Ovary (tissue), 7 donors: ENCODE measurements at regions not wholly inside any gene's neighbourhood (a gene's known extent, or its start where the extent isn't known, plus 50 kb on each side); places are given as distances from the start of the nearest gene placed in this dataset.
A peak's percentile ranks its signal among the peaks of the same experiment; 100 is the strongest.

Experiments
- DNase-seq, 5 donors: peaks; one replicate each; pipeline ENCODE4 v3.0.0-alpha.2; 2019 to 2020
- H3K27ac ChIP-seq, 2 donors: fragments of 200-600 bp; one replicate each; pipeline versions ENCODE4 v1.5.1 to v1.8.0; 2019 to 2022
- H3K27me3 ChIP-seq: fragments of 200-600 bp; one replicate; pipeline ENCODE4 v1.8.0; 2022
- H3K36me3 ChIP-seq: fragments of 200-600 bp; sonication (generic); one replicate; pipeline ENCODE4 v1.5.1; 2019
- H3K4me1 ChIP-seq: one replicate; pipeline ENCODE4 v1.8.1; 2013; ENCODE audit warnings: mild to moderate bottlenecking, moderate library complexity; ENCODE audit not compliant: insufficient read depth
- H3K4me3 ChIP-seq: fragments of 200-600 bp; sonication (generic); one replicate; pipeline ENCODE4 v1.5.1; 2017
- H3K9me3 ChIP-seq, 2 donors: fragments of 200-600 bp in 1 of 2; sonication (generic) in 1 of 2; one replicate each; pipeline versions ENCODE4 v1.5.1 to v1.8.1; 2013 to 2019; ENCODE audit warnings: mild to moderate bottlenecking in 1 of 2, moderate library complexity in 1 of 2
- EP300 ChIP-seq: sonication (generic); formaldehyde crosslinking; IDR thresholded peaks from one replicate; pipeline ENCODE4 v1.6.1; 2017; ENCODE audit warnings: antibody characterized with exemption
- POLR2A ChIP-seq: fragments of 450-650 bp; IDR thresholded peaks from one replicate; pipeline ENCODE4 v1.6.1; 2017; ENCODE audit warnings: antibody characterized with exemption, mild to moderate bottlenecking, moderate library complexity
- WGBS, 3 donors: extraction: QIAGEN DNeasy Blood & Tissue Kit in 1 of 3; methylation state at CpG; one replicate each; pipeline versions ENCODE4 v1.1.5 to v1.1.7; 2013 to 2017; 5-methylcytosine and 5-hydroxymethylcytosine counted together
- intact Hi-C, 4 donors: fragments of 100-400 bp; cut with DNase I; formaldehyde crosslinking; loops; one replicate each; pipeline versions ENCODE4 v1.11.0 to v1.15.1; 2022 to 2023
- TF ChIP-seq, protein P1 (sequence below), 3 donors: fragments of 450-650 bp in 2 of 3; fragments of 200-600 bp in 1 of 3; IDR thresholded peaks; one replicate each; pipeline versions ENCODE4 v1.5.1 to v1.8.0; 2016 to 2022; ENCODE audit warnings: antibody characterized with exemption in 3 of 3, mild to moderate bottlenecking in 1 of 3
- donor health status: DM: no; HTN: no; CAD: no; lungs with moderate emphysema.
- donor health status: DM: no; HTN: no; CAD: no.
- donor health status: Bipolar disorder and iron deficiency.
- donor health status: DM: no; HTN: no; CAD: no.
- donor health status: DM: yes; HTN: yes; CAD: no.

DNA sequence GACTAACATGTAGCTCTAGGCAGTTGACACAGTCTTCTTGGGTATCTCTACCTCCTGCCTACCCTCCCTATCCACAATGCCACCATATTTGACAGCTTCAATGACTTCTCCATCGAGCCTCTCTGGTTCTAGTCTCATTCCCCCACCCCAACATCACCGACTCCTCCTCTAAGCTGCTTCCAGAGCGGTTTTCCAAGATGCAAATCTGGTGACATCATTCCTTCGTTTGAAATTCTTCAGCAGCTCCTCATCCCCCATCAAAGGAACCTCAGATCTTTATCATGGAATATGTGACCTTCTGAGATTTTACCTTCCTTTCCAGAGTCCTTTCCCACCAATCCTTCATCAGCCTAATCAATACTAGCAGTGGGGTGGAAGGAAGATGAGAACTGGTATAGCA is 352.4 kb upstream of the RUNX1 start:
- Histone ChIP-seq H3K9me3 (no peaks in the 10 kb centered on the region), H3K4me1 (no peaks in the 10 kb centered on the region), H3K27me3 (no peaks in the 10 kb centered on the region), H3K36me3 (no peaks in the 10 kb centered on the region), H3K4me3 (no peak overlapping the region), H3K27ac (no peak overlapping the region)
- no peak for DNase-seq
- intact Hi-C loops = loop anchor here in 1 of 4 donors (5.0 to 10.0 kb wide), 2 partner anchors 514 to 657 kb away; no protein-coding TSS in a partner anchor
- TF ChIP-seq POLR2A (no peak), EP300 (no peak)
- TF ChIP-seq, protein P1, sequence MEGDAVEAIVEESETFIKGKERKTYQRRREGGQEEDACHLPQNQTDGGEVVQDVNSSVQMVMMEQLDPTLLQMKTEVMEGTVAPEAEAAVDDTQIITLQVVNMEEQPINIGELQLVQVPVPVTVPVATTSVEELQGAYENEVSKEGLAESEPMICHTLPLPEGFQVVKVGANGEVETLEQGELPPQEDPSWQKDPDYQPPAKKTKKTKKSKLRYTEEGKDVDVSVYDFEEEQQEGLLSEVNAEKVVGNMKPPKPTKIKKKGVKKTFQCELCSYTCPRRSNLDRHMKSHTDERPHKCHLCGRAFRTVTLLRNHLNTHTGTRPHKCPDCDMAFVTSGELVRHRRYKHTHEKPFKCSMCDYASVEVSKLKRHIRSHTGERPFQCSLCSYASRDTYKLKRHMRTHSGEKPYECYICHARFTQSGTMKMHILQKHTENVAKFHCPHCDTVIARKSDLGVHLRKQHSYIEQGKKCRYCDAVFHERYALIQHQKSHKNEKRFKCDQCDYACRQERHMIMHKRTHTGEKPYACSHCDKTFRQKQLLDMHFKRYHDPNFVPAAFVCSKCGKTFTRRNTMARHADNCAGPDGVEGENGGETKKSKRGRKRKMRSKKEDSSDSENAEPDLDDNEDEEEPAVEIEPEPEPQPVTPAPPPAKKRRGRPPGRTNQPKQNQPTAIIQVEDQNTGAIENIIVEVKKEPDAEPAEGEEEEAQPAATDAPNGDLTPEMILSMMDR (IDR thresholded peaks at IDR 0.05) = no peak
- WGBS, 3 donors = 87 to 90% (median 89%) methylated on average over 4 of the region's 4 CpGs

DNA sequence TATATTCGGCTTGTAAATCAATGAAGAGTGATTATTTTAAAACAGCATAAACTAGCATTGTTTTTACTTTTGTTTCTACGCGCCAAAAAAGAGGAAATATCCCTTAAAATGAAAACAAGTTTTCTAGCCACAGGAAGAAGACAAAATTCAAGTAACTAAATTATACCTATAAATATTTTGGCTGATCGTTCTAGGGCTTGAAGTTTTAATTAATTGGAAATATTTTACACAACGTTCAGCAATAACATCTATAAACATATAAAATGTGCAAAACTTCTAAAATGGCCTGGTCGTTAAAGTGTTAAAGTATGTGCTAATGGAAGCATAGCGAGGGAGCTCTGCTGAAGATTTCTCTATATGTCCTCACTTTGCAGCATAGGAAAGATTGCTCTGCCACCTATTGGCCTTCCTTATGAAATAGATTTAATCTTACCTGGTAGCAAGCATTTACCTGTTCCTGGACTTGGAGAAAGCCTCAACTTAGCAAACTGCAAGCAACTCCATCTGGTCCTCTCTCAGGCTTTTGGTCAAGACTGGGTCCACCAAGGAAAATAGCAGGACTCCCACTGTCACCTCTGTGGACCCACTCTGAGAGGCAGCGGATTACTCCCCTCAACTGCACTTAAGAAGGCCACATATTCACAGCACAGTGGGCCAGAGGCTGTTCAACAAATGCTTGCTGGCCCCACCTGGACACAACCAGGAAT is 351.3 kb upstream of the RUNX1 start:
- 32 to 39% (median 38%) methylated on average over 8 of the region's 8 CpGs for WGBS, 3 donors
- no peak overlapping the region for H3K4me3 ChIP-seq
- no peak overlapping the region for H3K27ac ChIP-seq
- no peaks in the 10 kb centered on the region for H3K36me3 ChIP-seq
- intact Hi-C loops = loop anchor here in 1 of 4 donors (5.0 to 10.0 kb wide), 2 partner anchors 513 to 656 kb away; no protein-coding TSS in a partner anchor
- H3K4me1 ChIP-seq = no peaks in the 10 kb centered on the region
- TF ChIP-seq EP300 = no peak
- TF ChIP-seq, protein P1 (IDR thresholded peaks at IDR 0.05) = peak in 2 of 3 donors; percentile 26 to 29
- H3K27me3 ChIP-seq = no peaks in the 10 kb centered on the region
- H3K9me3 ChIP-seq = no peaks in the 10 kb centered on the region
- no peak for DNase-seq

DNA sequence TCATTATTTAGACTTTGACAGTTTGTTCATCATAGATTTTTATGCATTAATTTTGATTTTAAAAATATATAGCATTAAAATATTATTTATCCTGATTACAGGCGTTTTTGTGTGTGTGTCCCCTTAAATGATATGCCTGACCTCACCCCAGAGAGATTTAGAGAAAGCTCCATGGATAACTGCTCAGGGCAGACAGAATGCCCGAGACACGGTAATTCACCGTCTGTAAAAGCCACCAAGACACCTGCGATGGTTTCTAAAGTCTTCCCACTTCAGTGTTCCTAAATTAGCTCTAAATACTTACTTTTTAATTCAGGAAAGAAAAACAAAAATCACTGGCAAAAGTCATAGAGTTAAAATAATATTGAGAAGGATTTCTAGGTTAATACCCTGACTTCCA is 350.6 kb upstream of the RUNX1 start:
- Histone ChIP-seq H3K36me3 (no peaks in the 10 kb centered on the region), H3K27ac (no peak overlapping the region), H3K27me3 (no peaks in the 10 kb centered on the region), H3K4me3 (no peak overlapping the region), H3K4me1 (no peaks in the 10 kb centered on the region), H3K9me3 (no peaks in the 10 kb centered on the region)
- intact Hi-C loops = loop anchor here in 1 of 4 donors (5.0 to 10.0 kb wide), 2 partner anchors 512 to 655 kb away; no protein-coding TSS in a partner anchor
- WGBS, 3 donors = 64 to 76% (median 65%) methylated on average over 5 of the region's 5 CpGs
- no peak for DNase-seq
- TF ChIP-seq, protein P1 (IDR thresholded peaks at IDR 0.05) = no peak
- TF ChIP-seq EP300 (no peak), POLR2A (no peak)

DNA sequence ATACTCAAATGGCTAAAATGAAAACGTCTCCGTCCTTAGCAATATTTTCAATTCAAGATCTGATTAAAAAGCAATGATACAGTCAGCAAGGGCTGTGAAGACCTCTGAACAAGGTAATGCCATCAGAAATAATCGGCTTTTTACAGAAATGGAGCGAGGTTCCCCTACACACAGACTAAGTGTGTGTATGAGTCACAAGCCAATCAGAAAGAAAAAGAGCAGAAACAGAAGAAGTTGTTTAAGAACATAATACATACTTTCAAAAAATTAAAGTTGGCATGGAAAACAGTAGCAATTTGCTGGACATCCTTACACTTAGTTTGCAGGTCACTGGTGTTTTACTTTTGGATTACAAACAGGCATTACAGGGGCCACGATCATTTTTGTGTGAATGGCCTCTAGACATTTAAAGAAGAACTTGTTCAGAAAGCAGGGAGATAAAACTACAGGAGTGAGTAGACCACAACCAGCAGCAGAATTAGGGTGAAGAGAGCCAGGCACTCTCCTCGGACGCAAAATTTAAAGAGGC is 350.0 kb upstream of the RUNX1 start:
- no peak for DNase-seq
- TF ChIP-seq POLR2A (no peak), EP300 (no peak)
- TF ChIP-seq, protein P1 (IDR thresholded peaks at IDR 0.05) = no peak
- intact Hi-C loops = no loop called here
- no peak overlapping the region for H3K27ac ChIP-seq
- no peak overlapping the region for H3K4me3 ChIP-seq
- H3K36me3 ChIP-seq = no peaks in the 10 kb centered on the region
- no peaks in the 10 kb centered on the region for H3K27me3 ChIP-seq
- H3K4me1 ChIP-seq = no peaks in the 10 kb centered on the region
- 23 to 43% (median 30%) methylated on average over 7 of the region's 7 CpGs for whole genome bisulfite sequencing, 3 donors
- H3K9me3 ChIP-seq = no peaks in the 10 kb centered on the region
